Heart left ventricle (tissue), 16 donors: ENCODE measurements at regions not wholly inside any gene's neighbourhood (a gene's known extent, or its start where the extent isn't known, plus 50 kb on each side); places are given as distances from the start of the nearest gene placed in this dataset.
A peak's percentile ranks its signal among the peaks of the same experiment; 100 is the strongest.

Experiments used
- ATAC-seq, 4 donors: fragments of 200-7000 bp; cut with Tn5 transposase; one replicate each; pipeline ENCODE4 v1.9.1; 2020 to 2022; ENCODE audit warnings: moderate library complexity in 4 of 4, mild to moderate bottlenecking in 3 of 4, moderate number of reproducible peaks in 1 of 4
- DNase-seq, 5 donors: peaks; one replicate each; pipeline ENCODE4 v3.0.0-alpha.2; 2020
- H3K27ac ChIP-seq, 12 donors: fragments of 200-600 bp; sonication (generic) in 4 of 12; one replicate each; pipeline versions ENCODE4 v1.5.0 to v1.8.0; 2016 to 2022; ENCODE audit warnings: mild to moderate bottlenecking in 2 of 12
- H3K27me3 ChIP-seq, 9 donors: fragments of 200-600 bp; sonication (generic) in 2 of 9; one replicate each; pipeline versions ENCODE4 v1.5.1 to v1.8.0; 2016 to 2022; ENCODE audit warnings: mild to moderate bottlenecking in 3 of 9
- H3K36me3 ChIP-seq, 9 donors: fragments of 200-600 bp; sonication (generic) in 2 of 9; one replicate each; pipeline versions ENCODE4 v1.5.0 to v1.8.0; 2018 to 2022; ENCODE audit warnings: mild to moderate bottlenecking in 2 of 9
- H3K4me1 ChIP-seq, 12 donors: fragments of 200-600 bp; sonication (generic) in 4 of 12; one replicate each; pipeline versions ENCODE4 v1.5.0 to v1.8.0; 2016 to 2022; ENCODE audit warnings: mild to moderate bottlenecking in 3 of 12
- H3K4me3 ChIP-seq, 12 donors: fragments of 200-600 bp; sonication (generic) in 4 of 12; one replicate each; pipeline versions ENCODE4 v1.5.0 to v1.8.0; 2017 to 2022; ENCODE audit warnings: mild to moderate bottlenecking in 9 of 12, moderate library complexity in 4 of 12
- H3K9me3 ChIP-seq, 12 donors: fragments of 200-600 bp; sonication (generic) in 4 of 12; one replicate each; pipeline versions ENCODE4 v1.5.0 to v1.8.0; 2016 to 2022; ENCODE audit warnings: mild to moderate bottlenecking in 1 of 12
- CTCF ChIP-seq, 12 donors: fragments of 200-600 bp; sonication (generic) in 4 of 12; IDR thresholded peaks; one replicate each; pipeline versions ENCODE4 v1.5.0 to v1.8.0; 2018 to 2022; ENCODE audit warnings: antibody characterized with exemption in 12 of 12, mild to moderate bottlenecking in 5 of 12
- POLR2A ChIP-seq, 2 donors: fragments of 450-650 bp; IDR thresholded peaks; one replicate each; pipeline ENCODE4 v1.6.1; 2017; ENCODE audit warnings: antibody characterized with exemption in 2 of 2, mild to moderate bottlenecking in 2 of 2, moderate library complexity in 2 of 2
- WGBS, 4 donors: extraction: QIAGEN DNeasy Blood & Tissue Kit in 2 of 4; methylation state at CpG; one replicate each; pipeline versions ENCODE4 v1.1.5 to v1.1.7; 2013 to 2018; 5-methylcytosine and 5-hydroxymethylcytosine counted together
- intact Hi-C, 10 donors: fragments of 100-400 bp; cut with DNase I; formaldehyde crosslinking; loops; one replicate each; pipeline versions ENCODE4 v1.11.1 to v1.14.2; 2022
- donor health status: ischemic (EF 13 %, LVEDD 7.1; RV severe dilation, severe dysfunction).
- donor health status: healthy with polysubstance abuse.
- donor health status: DM: no; HTN: yes; CAD: no.
- donor health status: DM: no; HTN: no; CAD: no.
- donor health status: ischemic (EF 25% LVEDD 6.9; RV normal size, moderate dysfunction).
- donor health status: ischemic (EF 25% LVEDD 5.7; RV mildly dilated, moderate dysfunction).
- donor health status: healthy.
- donor health status: DM: yes; HTN: yes; CAD: no.
- donor health status: ischemic (EF 35%, LVEDD 5.7; RV mildly dilated, moderate dysfunction).
- donor health status: nonischemic (EF 11% LVEDD 7.7; RV severe dilation, severe dysfunction).
- donor health status: DM: yes; HTN: yes; CAD: no.
- donor health status: PGD.
- donor health status: ischemic (EF 29% LVEDD 5.4; RV normal size, mild dysfunction).
- donor health status: nonischemic (EF 23%, LVEDD 6.1; RV moderate dilation, normal function).

- no peak for DNase-seq
- Histone ChIP-seq H3K4me3 (no peak overlapping the region), H3K27me3 (no peaks in the 10 kb centered on the region), H3K36me3 (no peaks in the 10 kb centered on the region), H3K9me3 (no peaks in the 10 kb centered on the region), H3K27ac (no peak overlapping the region), H3K4me1 (no peaks in the 10 kb centered on the region)
- no peak for TF ChIP-seq CTCF (IDR thresholded peaks at IDR 0.05)
- TF ChIP-seq POLR2A (IDR thresholded peaks at IDR 0.05) = no peak
- intact Hi-C loops = no loop called here
- WGBS, 4 donors = 58 to 72% (median 69%) methylated on average over 2 of the region's 2 CpGs
- no peak for ATAC-seq
Observed at GRCh38 chr22:20645954-20646353, 128.0 kb upstream of the SERPIND1 start.

- no peaks in the 10 kb centered on the region for H3K27me3 ChIP-seq
- H3K36me3 ChIP-seq = no peaks in the 10 kb centered on the region
- TF ChIP-seq POLR2A (IDR thresholded peaks at IDR 0.05) = no peak
- TF ChIP-seq CTCF (IDR thresholded peaks at IDR 0.05) = no peak
- H3K27ac ChIP-seq = no peak overlapping the region
- no peaks in the 10 kb centered on the region for H3K4me1 ChIP-seq
- WGBS, 4 donors = 87 to 96% (median 91%) methylated on average over 4 of the region's 4 CpGs
- intact Hi-C loops = no loop called here
- ATAC-seq = no peak
- peak in 1 of 5 donors; percentile 5 for DNase-seq
- no peak overlapping the region for H3K4me3 ChIP-seq
- no peaks in the 10 kb centered on the region for H3K9me3 ChIP-seq
Observed at GRCh38 chr22:20646415-20646814, 127.5 kb upstream of the SERPIND1 start.

GRCh38 chr22:20646906-20647305 lies 127.0 kb upstream of the SERPIND1 start:
- Histone ChIP-seq H3K4me3 (no peak overlapping the region), H3K4me1 (no peaks in the 10 kb centered on the region), H3K36me3 (no peaks in the 10 kb centered on the region), H3K9me3 (no peaks in the 10 kb centered on the region), H3K27me3 (no peaks in the 10 kb centered on the region), H3K27ac (no peak overlapping the region)
- TF ChIP-seq POLR2A (IDR thresholded peaks at IDR 0.05) = no peak
- TF ChIP-seq CTCF (IDR thresholded peaks at IDR 0.05) = no peak
- intact Hi-C loops = no loop called here
- ATAC-seq = no peak
- no peak for DNase-seq
- 82 to 90% (median 84%) methylated on average over 3 of the region's 3 CpGs for WGBS, 4 donors

GRCh38 chr22:20647586-20648305 lies 126.2 kb upstream of the SERPIND1 start:
- Histone ChIP-seq H3K4me1 (no peaks in the 10 kb centered on the region), H3K9me3 (no peaks in the 10 kb centered on the region), H3K27ac (no peak overlapping the region), H3K27me3 (no peaks in the 10 kb centered on the region), H3K36me3 (no peaks in the 10 kb centered on the region), H3K4me3 (no peak overlapping the region)
- ATAC-seq (no peak), DNase-seq (peak in 1 of 5 donors; percentile 8)
- TF ChIP-seq POLR2A (IDR thresholded peaks at IDR 0.05) (no peak), CTCF (IDR thresholded peaks at IDR 0.05) (no peak)
- WGBS, 4 donors = 84 to 93% (median 89%) methylated on average over 4 of the region's 4 CpGs
- intact Hi-C loops = no loop called here
